ENCODE measurements at regions not wholly inside any gene's neighbourhood (a gene's known extent, or its start where the extent isn't known, plus 50 kb on each side); places are given as distances from the start of the nearest gene placed in this dataset.

DNA sequence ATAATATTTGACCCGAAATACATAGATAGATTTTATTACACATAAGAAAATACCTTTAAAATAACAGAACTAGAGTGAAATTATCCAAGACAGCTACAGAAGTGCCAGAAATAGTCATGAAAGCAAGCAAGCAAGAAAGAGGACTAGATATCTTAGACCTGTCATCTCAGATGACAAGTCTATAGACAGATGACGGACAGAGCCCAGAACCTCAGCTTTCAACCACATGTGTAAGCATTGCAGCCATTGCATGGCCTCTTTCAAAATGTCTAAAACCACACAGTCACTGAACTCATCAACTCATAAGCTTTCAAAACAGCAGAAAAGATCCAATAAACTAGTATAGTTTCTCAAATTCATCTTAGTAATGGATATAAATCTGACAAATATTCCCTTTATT is 59.8 kb upstream of the FHIT start:
- no peak for DNase-seq (ENCODE audit: low read depth in 2 of 2)

DNA sequence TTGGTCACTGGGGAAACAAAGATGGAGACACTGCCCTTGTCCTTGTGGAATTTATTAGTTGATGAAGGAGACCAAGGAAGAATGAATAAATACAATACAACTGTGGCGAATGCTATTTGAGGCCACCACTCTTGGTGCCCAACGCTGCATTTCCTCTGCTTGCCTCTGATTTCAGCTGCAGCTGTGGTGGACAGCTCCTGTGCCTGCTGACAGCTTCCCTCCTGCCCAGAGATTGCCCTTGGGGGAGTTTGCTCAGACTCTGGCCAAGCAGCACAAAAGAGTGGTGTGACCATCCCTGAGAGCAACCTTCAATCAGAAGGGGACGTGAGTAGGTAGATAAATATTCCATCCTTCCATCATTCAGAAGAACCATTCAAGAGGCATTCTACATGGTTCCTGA is 64.6 kb upstream of the FHIT start:
- DNase-seq (ENCODE audit: low read depth in 2 of 2): no peak

GRCh38 chr3:61323094-61323493 is 71.8 kb upstream of the FHIT start:
- DNase-seq (ENCODE audit: low read depth in 2 of 2): no peak

DNA sequence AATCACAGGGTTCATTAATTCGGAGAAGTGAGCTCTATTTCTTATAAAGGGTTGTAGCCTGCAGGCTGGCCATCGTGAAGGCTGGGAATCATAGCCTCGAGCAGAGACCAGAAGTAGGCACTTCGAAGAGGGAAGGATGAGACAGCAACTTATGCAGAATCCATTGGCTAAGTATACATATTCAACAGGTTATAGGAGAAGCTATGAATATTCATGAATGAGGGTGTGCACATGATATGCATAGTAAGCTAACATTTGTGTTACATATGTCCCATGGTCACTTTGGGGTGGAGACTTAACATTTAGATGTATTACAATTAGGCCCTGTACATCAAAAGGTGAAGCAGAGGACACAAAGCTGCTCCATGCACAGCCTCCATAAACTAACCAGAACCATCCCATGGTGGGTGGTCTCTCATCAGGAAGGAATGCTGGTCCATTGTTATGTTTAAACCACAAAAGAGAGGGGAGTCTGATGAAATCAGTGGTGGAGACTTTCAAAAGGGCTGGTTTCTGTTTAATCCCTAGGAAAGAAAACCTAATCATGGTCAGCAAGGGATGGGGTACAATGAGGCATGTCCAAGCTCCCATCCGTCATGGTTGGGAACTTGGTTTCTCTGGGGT is 80.8 kb upstream of the FHIT start:
- peak; percentile 3 to 8 for DNase-seq (ENCODE audit: low read depth in 2 of 2)

DNA sequence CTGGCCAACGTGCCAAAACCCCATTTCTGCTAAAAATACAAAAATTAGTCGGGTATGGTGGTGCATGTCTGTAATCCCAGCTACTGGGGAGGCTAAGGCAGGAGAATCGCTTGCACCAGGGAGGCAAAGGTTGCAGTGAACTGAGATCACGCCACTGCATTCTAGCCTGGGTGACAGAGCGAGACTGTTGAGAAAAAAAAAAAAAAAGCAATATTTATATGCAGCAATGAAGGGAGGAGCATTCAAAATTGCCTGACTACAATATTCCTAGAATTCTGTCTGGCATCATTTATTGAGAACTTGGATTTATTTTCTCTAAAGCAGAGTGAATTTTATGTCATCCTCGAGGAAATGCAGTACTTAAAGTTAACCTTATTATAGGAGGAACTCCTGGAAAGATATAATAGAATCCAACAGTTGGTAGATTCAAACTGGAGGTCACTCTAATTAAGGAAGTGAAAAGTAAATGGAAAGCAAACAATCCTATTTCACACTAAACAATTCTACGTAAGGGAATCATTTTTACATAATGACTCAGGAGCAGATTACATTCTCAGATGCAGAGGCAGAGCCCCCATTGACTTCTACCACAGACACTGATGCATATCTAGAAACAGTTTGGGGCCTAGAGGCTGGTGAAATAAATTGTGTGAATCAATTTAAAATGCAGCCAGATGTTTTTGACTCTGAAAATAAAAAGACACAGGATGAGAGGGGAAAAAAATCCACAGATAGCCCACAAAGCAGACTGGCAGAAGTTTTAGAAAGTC is 82.1 kb upstream of the FHIT start:
- peak; percentile 29 to 40 for DNase-seq (ENCODE audit: low read depth in 2 of 2)

DNA sequence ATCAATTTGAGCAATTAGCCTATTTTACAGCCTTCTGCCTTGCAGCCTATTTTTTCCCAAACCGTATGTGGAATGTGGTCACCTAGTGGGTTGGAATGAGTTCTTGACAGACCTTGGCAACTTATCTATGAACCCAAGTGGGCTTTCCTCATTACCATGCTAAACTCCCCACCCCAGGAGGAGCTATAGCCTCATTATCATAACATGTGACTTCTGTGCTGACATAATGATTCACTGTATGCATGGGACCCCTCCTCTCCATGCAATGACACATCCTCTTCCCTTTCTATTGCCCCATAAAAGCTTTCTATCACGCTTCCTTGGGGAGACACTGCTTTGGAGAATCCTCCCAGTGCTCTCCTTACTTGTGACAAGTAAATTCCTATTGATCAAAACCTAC is 83.5 kb upstream of the FHIT start:
- no peak for DNase-seq (ENCODE audit: low read depth in 2 of 2)

GRCh38 chr3:61340931-61341461 is 89.7 kb upstream of the FHIT start:
- no peak for DNase-seq (ENCODE audit: low read depth in 2 of 2)

GRCh38 chr3:61343543-61343942 is 92.3 kb upstream of the FHIT start:
- no peak for DNase-seq (ENCODE audit: low read depth in 2 of 2)

GRCh38 chr3:61345020-61345419 is 93.8 kb upstream of the FHIT start:
- no peak for DNase-seq (ENCODE audit: low read depth in 2 of 2)

- DNase-seq (ENCODE audit: low read depth in 2 of 2): no peak
Measured at GRCh38 chr3:61347981-61348380, 96.7 kb upstream of the FHIT start.

GRCh38 chr3:61349717-61350116 is 98.5 kb upstream of the FHIT start:
- DNase-seq (ENCODE audit: low read depth in 2 of 2): no peak

DNA sequence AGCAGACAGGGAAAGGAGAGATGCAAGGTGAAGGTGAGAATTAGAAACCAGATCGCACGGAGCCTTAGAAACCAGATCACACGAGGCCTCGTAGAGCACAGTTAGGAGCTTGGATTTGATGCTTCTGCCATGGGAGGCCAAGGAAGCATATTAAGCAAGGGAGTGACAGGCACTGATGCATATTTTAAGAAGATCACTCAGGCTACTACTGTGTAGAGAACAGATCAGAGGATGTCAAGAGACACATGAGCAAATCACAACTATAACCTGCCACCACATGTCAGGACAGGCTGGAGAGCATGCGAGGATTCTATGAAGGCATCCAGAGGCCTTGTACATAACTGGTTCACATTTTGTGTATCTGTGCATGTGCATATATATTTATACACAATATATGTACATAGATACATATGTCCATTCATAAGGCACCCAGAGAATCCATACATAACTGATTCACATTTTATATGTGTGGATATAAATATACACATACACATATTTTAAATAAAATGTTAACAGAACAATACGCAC is 99.6 kb upstream of the FHIT start:
- DNase-seq (ENCODE audit: low read depth in 2 of 2): no peak

- no peak for DNase-seq (ENCODE audit: low read depth in 2 of 2)
Measured at GRCh38 chr3:61352306-61352705, 101.1 kb upstream of the FHIT start.

- DNase-seq (ENCODE audit: low read depth in 2 of 2): no peak
Measured at GRCh38 chr3:61353382-61353781, 102.1 kb upstream of the FHIT start.

DNA sequence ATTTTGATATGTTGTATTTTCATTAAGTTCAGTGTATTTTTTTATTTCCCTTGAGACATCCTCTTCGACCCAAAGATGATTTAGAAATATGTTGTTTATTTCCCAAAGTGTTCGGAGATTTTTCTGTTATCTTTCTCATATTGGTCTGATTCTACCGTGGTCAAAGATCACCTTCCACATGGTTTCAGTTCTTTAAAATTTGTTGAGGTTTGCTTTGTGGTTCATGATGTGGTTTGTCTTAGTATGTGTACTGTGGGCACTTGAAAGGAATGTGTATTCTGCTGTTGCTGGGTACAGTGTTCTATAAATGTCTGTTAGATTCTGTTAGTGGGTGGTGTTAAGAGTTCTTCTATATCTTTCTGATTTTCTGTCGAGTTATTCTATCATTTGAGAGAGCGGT is 103.4 kb upstream of the FHIT start:
- no peak for DNase-seq (ENCODE audit: low read depth in 2 of 2)

DNA sequence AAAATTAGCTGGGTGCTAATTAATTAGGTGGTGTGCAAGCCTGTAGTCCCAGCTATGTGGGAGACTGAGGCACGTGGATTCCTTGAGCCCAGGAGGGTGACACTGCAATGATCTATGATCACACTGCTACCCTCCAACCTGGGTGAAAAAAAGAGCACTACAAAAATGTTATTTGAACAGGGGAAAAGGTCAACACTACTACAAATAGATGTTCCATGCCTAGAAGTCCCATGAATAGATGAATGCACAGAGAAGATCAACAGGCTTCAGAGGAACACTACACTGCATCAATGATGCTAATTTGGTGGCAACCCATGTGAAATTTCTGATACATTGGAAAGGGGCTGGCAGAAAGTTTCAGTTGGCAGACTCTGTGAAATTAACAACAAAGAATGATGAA is 105.4 kb upstream of the FHIT start:
- DNase-seq (ENCODE audit: low read depth in 2 of 2): no peak

DNA sequence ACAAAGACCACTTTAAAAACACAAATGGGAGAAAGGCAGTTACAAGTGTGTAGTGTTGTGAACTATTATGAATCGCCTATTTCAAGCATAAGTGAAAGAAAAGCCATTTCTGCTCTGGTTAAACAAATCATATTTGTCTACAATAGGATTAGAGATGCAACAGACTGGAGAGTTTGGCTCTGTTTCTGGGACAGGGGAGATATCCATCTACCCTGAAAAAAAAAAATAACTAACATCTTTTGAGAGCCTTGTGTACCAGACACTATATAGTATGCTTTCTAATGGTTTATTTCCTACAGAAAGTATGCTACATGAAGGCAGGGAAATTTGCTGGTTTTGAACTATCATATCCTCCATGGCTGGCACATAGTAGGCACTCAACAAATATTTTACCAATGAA is 106.7 kb upstream of the FHIT start:
- no peak for DNase-seq (ENCODE audit: low read depth in 2 of 2)

- DNase-seq (ENCODE audit: low read depth in 2 of 2): no peak
Measured at GRCh38 chr3:61358364-61358763, 107.1 kb upstream of the FHIT start.

- no peak for DNase-seq (ENCODE audit: low read depth in 2 of 2)
Measured at GRCh38 chr3:61360297-61360965, 109.2 kb upstream of the FHIT start.

DNA sequence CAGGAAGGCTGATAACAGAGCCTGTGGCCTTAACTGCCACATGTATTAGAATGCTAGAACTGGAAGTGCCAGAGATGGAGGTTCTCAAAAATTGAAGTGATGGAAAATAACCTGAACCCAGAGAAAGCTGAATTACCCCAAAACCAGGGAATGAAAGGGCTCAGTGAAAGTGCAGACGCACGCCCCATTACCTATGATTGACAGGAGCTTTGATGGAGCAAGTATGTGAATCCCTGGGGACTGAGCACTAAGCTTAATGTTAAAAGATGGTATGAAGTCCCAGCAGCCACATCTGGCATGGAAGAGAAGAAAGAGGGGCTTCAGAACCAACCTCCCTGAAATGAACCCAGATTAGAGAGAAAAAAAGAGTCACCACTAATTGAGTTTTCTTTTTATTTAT is 118.4 kb upstream of the FHIT start:
- DNase-seq (ENCODE audit: low read depth in 2 of 2): no peak

- DNase-seq (ENCODE audit: low read depth in 2 of 2): peak in 1 of 2 experiments; percentile 2
Measured at GRCh38 chr3:61371123-61371522, 119.9 kb upstream of the FHIT start.

DNA sequence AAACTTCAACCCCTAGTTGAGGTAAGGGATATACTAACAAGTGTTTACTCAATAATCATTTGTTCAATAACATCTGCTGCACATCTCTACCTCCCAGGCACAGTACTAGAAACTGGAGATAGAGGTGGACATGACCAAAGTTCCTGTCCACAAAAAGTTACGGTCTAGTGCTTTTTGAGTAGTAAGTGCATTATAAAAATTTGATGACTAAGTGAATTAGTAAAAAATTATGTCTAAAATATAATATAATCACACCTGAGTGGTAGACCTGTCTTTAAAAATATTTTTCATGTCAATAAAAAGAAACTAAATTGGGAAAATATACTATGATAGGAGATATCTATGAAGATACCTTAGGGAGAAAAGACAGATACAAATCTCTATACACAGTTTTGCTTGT is 121.5 kb upstream of the FHIT start:
- DNase-seq (ENCODE audit: low read depth in 2 of 2): no peak

- no peak for DNase-seq (ENCODE audit: low read depth in 2 of 2)
Measured at GRCh38 chr3:61378311-61378710, 127.1 kb upstream of the FHIT start.
